ENCODE measurements at regions not wholly inside any gene's neighbourhood (a gene's known extent, or its start where the extent isn't known, plus 50 kb on each side); places are given as distances from the start of the nearest gene placed in this dataset.

DNA sequence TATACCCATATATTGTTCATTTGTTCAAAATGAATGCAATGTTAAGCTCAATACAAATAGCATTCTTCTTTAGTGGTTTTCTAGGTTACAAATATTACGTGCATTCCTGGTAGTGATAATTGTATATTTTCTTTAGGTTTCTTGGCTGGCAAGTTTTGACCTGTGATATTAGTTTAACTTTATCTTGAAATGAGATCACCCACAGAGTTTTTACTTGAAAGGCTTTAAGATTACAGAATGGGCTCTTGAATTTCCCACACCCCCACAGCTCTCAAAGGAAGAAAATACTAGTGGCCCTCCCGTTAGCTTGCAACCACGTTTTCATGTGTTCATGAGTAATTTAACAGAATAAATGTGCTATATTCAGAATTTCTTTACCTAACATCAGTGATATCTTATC lies 1315.5 kb upstream of the GJE1 start:
- no peak for TF ChIP-seq EZH2phosphoT487 (IDR thresholded peaks at IDR 0.05; ENCODE audit: low read length)
- no peak for TF ChIP-seq EZH2 (optimal IDR thresholded peaks at IDR 0.05; ENCODE audit: low read depth, low read length)
- TF ChIP-seq CTCF (IDR thresholded peaks at IDR 0.05; ENCODE audit: low read length): no peak
- no peak overlapping the region for H2AFZ ChIP-seq (ENCODE audit: low read length)
- H3K4me3 ChIP-seq (ENCODE audit: low read length): no peak overlapping the region
- H3K79me2 ChIP-seq (ENCODE audit: low read length): no peaks in the 10 kb centered on the region
- H4K20me1 ChIP-seq (ENCODE audit: insufficient read depth, low read length): no peaks in the 10 kb centered on the region
- H3K9ac ChIP-seq (ENCODE audit: low read length): no peak overlapping the region
- DNase-seq: no peak
- H3K9me3 ChIP-seq (replicated peaks; ENCODE audit: insufficient read depth, low read length): no peaks in the 10 kb centered on the region
- no peaks in the 10 kb centered on the region for H3F3A ChIP-seq (ENCODE audit: insufficient read depth, low read length)
- H3K36me3 ChIP-seq (replicated peaks; ENCODE audit: insufficient read depth, low read length): no peaks in the 10 kb centered on the region
- H3K4me2 ChIP-seq (ENCODE audit: low read depth, low read length): no peak overlapping the region
- H3K27me3 ChIP-seq (replicated peaks; ENCODE audit: insufficient read depth, low read length): no peaks in the 10 kb centered on the region
- H3K4me1 ChIP-seq (ENCODE audit: low read length): no peaks in the 10 kb centered on the region
- H3K9me2 ChIP-seq (replicated peaks; ENCODE audit: insufficient read depth, low read length): no peaks in the 10 kb centered on the region
- H3K27ac ChIP-seq (ENCODE audit: low read length): no peak overlapping the region

DNA sequence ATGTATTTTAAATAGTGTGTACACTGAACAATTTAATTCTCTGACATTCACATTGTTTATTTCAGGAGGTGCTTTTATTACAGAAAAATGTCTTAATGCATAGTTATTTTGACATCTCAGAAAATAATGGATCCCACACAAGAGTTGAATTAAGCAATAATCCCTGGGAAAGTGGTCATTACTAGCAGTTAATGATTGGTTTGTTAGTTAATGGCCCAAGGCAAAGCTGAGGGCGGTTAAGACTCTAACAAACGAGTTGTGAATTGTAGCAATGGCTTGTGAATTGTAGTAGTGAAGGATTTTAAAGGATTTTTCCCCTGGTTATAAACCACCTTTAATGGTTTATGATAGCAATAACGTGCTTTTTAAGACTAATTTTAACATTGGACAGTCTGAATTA lies 1316.0 kb upstream of the GJE1 start:
- H3K4me1 ChIP-seq (ENCODE audit: low read length): no peaks in the 10 kb centered on the region
- H3K27ac ChIP-seq (ENCODE audit: low read length): no peak overlapping the region
- no peaks in the 10 kb centered on the region for H3K27me3 ChIP-seq (replicated peaks; ENCODE audit: insufficient read depth, low read length)
- H3K4me3 ChIP-seq (ENCODE audit: low read length): no peak overlapping the region
- H3K9me3 ChIP-seq (replicated peaks; ENCODE audit: insufficient read depth, low read length): no peaks in the 10 kb centered on the region
- 0 out of 2 replicates have a peak, but pooled peaks cover 5% of the 10 kb centered on the region for H3F3A ChIP-seq (ENCODE audit: insufficient read depth, low read length)
- TF ChIP-seq CTCF (IDR thresholded peaks at IDR 0.05; ENCODE audit: low read length): no peak
- TF ChIP-seq EZH2phosphoT487 (IDR thresholded peaks at IDR 0.05; ENCODE audit: low read length): no peak
- TF ChIP-seq EZH2 (optimal IDR thresholded peaks at IDR 0.05; ENCODE audit: low read depth, low read length): no peak
- no peak overlapping the region for H3K4me2 ChIP-seq (ENCODE audit: low read depth, low read length)
- DNase-seq: no peak
- H3K9ac ChIP-seq (ENCODE audit: low read length): no peak overlapping the region
- no peaks in the 10 kb centered on the region for H3K36me3 ChIP-seq (replicated peaks; ENCODE audit: insufficient read depth, low read length)
- H3K9me2 ChIP-seq (replicated peaks; ENCODE audit: insufficient read depth, low read length): no peaks in the 10 kb centered on the region
- H4K20me1 ChIP-seq (ENCODE audit: insufficient read depth, low read length): no peaks in the 10 kb centered on the region
- H3K79me2 ChIP-seq (ENCODE audit: low read length): no peaks in the 10 kb centered on the region
- H2AFZ ChIP-seq (ENCODE audit: low read length): no peak overlapping the region

GRCh38 chr6:140812636-140813035 lies 1320.1 kb upstream of the GJE1 start:
- H3K4me1 ChIP-seq (ENCODE audit: low read length): peaks cover 15% of the 10 kb centered on the region
- TF ChIP-seq EZH2phosphoT487 (IDR thresholded peaks at IDR 0.05; ENCODE audit: low read length): no peak
- TF ChIP-seq EZH2 (optimal IDR thresholded peaks at IDR 0.05; ENCODE audit: low read depth, low read length): no peak
- no peak for TF ChIP-seq CTCF (IDR thresholded peaks at IDR 0.05; ENCODE audit: low read length)
- no peak overlapping the region for H3K27ac ChIP-seq (ENCODE audit: low read length)
- H3K9me3 ChIP-seq (replicated peaks; ENCODE audit: insufficient read depth, low read length): no peaks in the 10 kb centered on the region
- no peak for DNase-seq
- no peaks in the 10 kb centered on the region for H4K20me1 ChIP-seq (ENCODE audit: insufficient read depth, low read length)
- no peaks in the 10 kb centered on the region for H3K27me3 ChIP-seq (replicated peaks; ENCODE audit: insufficient read depth, low read length)
- no peak overlapping the region for H2AFZ ChIP-seq (ENCODE audit: low read length)
- H3K9ac ChIP-seq (ENCODE audit: low read length): no peak overlapping the region
- no peaks in the 10 kb centered on the region for H3K9me2 ChIP-seq (replicated peaks; ENCODE audit: insufficient read depth, low read length)
- no peaks in the 10 kb centered on the region for H3K36me3 ChIP-seq (replicated peaks; ENCODE audit: insufficient read depth, low read length)
- H3K4me3 ChIP-seq (ENCODE audit: low read length): no peak overlapping the region
- no peak overlapping the region for H3K4me2 ChIP-seq (ENCODE audit: low read depth, low read length)
- H3F3A ChIP-seq (ENCODE audit: insufficient read depth, low read length): 0 out of 2 replicates have a peak, but pooled peaks cover 12% of the 10 kb centered on the region
- H3K79me2 ChIP-seq (ENCODE audit: low read length): no peaks in the 10 kb centered on the region
